OCI-LY7 (cell line): ENCODE measurements at regions not wholly inside any gene's neighbourhood (a gene's known extent, or its start where the extent isn't known, plus 50 kb on each side); places are given as distances from the start of the nearest gene placed in this dataset.

Source experiments
- CTCF ChIP-seq: fragments of 200-600 bp; sonication (generic); conservative IDR thresholded peaks from 2 replicates; pipeline ENCODE4 v1.5.1; 2014; ENCODE audit warnings: mild to moderate bottlenecking, antibody characterized with exemption, low read length, moderate library complexity, mixed read lengths
- EZH2phosphoT487 ChIP-seq: fragments of 200-600 bp; sonication (generic); IDR thresholded peaks from 2 replicates; pipeline ENCODE4 v1.6.1; 2018; ENCODE audit warnings: low read depth, borderline replicate concordance, mild to moderate bottlenecking, mixed run types, antibody characterized with exemption, low read length, moderate library complexity, mixed read lengths

- no peak for TF ChIP-seq CTCF
- no peak for TF ChIP-seq EZH2phosphoT487
Measured at GRCh38 chr5:3110371-3110770, 358.9 kb upstream of the IRX2 start.
